H1 (cell line): ENCODE measurements at regions not wholly inside any gene's neighbourhood (a gene's known extent, or its start where the extent isn't known, plus 50 kb on each side); places are given as distances from the start of the nearest gene placed in this dataset.

Experiments
- CTCF ChIA-PET: fragments of 300-600 bp; sonication (Branson Sonifier 250); formaldehyde crosslinking; loops from one replicate; lab custom pipeline; 2021; ENCODE audit not compliant: partially characterized antibody; lab: Charles Lee
- POLR2A ChIA-PET: fragments of 300-600 bp; sonication (Branson Sonifier 250); formaldehyde crosslinking; loops from one replicate; lab custom pipeline; 2021; ENCODE audit warnings: inconsistent platforms; ENCODE audit not compliant: partially characterized antibody; lab: Charles Lee
- DNase-seq, 2 experiments: peaks; one replicate each; pipeline versions ENCODE4 v3.0.0 to v3.0.0-alpha.2; 2010 to 2022; ENCODE audit warnings: low spot score in 2 of 2, low read depth in 1 of 2, mixed read lengths in 1 of 2
- FAIRE-seq: peaks from 2 replicates; lab custom pipeline; 2011; peaks lifted over from hg19 to GRCh38; lab: Jason Lieb, UNC
- H2AFZ ChIP-seq: 2 replicates; pipeline ENCODE4 v1.8.1; 2012; ENCODE audit warnings: low read length, inconsistent platforms
- H2AK5ac ChIP-seq: 2 replicates; pipeline ENCODE4 v1.6.1; 2013; ENCODE audit warnings: low read depth, low read length
- H2BK120ac ChIP-seq: replicated peaks from 2 replicates; pipeline ENCODE3; 2013; ENCODE audit warnings: low read depth, low read length, inconsistent platforms
- H2BK12ac ChIP-seq: 2 replicates; pipeline ENCODE4 v1.6.1; 2013; ENCODE audit warnings: low read depth, low read length
- H2BK15ac ChIP-seq: 2 replicates; pipeline ENCODE4 v1.6.1; 2013; ENCODE audit warnings: low read length
- H2BK20ac ChIP-seq: 2 replicates; pipeline ENCODE4 v1.6.1; 2013; ENCODE audit warnings: low read length
- H2BK5ac ChIP-seq: 2 replicates; pipeline ENCODE4 v1.6.1; 2013; ENCODE audit warnings: low read depth, low read length
- H3K14ac ChIP-seq: 2 replicates; pipeline ENCODE4 v1.6.1; 2013; ENCODE audit warnings: inconsistent platforms; ENCODE audit not compliant: insufficient read length
- H3K18ac ChIP-seq: 2 replicates; pipeline ENCODE4 v1.6.1; 2013; ENCODE audit warnings: low read length; ENCODE audit errors: extremely low read depth
- H3K23ac ChIP-seq: 2 replicates; pipeline ENCODE4 v1.6.1; 2013; ENCODE audit warnings: inconsistent platforms; ENCODE audit not compliant: insufficient read length
- H3K23me2 ChIP-seq: 2 replicates; pipeline ENCODE4 v1.6.1; 2013; ENCODE audit warnings: low read depth, low read length
- H3K27ac ChIP-seq: 2 replicates; pipeline ENCODE4 v1.6.1; 2011; ENCODE audit warnings: low read depth, low read length, inconsistent platforms
- H3K27me3 ChIP-seq, 4 experiments: replicated peaks in 1 of 4; 1 replicate in 1 of 4; 2 replicates in 3 of 4; pipeline versions ENCODE4 v1.6.1 to v1.8.1; 2011 to 2013; ENCODE audit warnings: low read length in 3 of 4, mild to moderate bottlenecking in 3 of 4, inconsistent platforms in 2 of 4, mixed read lengths in 2 of 4, moderate library complexity in 1 of 4; ENCODE audit not compliant: control insufficient read depth in 3 of 4, insufficient read depth in 3 of 4; ENCODE audit errors: extremely low read depth in 1 of 4
- H3K36me3 ChIP-seq, 4 experiments: 2 replicates each; pipeline versions ENCODE4 v1.6.1 to v1.8.1; 2011 to 2013; ENCODE audit warnings: mild to moderate bottlenecking in 4 of 4, low read length in 3 of 4, moderate library complexity in 2 of 4, control low read depth in 1 of 4, inconsistent platforms in 1 of 4; ENCODE audit not compliant: insufficient read depth in 4 of 4, control insufficient read depth in 2 of 4
- H3K4ac ChIP-seq: replicated peaks from 2 replicates; pipeline ENCODE3; 2013; ENCODE audit warnings: low read length, low read depth, mixed read lengths, inconsistent platforms; ENCODE audit not compliant: insufficient read length
- H3K4me1 ChIP-seq, 4 experiments: replicated peaks in 1 of 4; 1 replicate in 1 of 4; 2 replicates in 3 of 4; pipeline versions ENCODE4 v1.6.1 to v1.8.1; 2011 to 2013; ENCODE audit warnings: low read length in 3 of 4, inconsistent platforms in 2 of 4, mixed read lengths in 1 of 4; ENCODE audit not compliant: insufficient read depth in 4 of 4, control insufficient read depth in 3 of 4
- H3K4me2 ChIP-seq, 2 experiments: 2 replicates each; pipeline versions ENCODE4 v1.6.1 to v1.8.1; 2011 to 2013; ENCODE audit warnings: low read depth in 2 of 2, low read length in 2 of 2, control low read depth in 1 of 2, inconsistent platforms in 1 of 2, mild to moderate bottlenecking in 1 of 2; ENCODE audit not compliant: insufficient read depth in 1 of 2
- H3K4me3 ChIP-seq, 4 experiments: fragments of 200-600, 300-600 bp in 1 of 4; sonication (generic), shearing (Covaris generic), sonication (Bioruptor Twin) in 1 of 4; 2 replicates each; pipeline versions ENCODE4 v1.5.1 to v1.8.1; 2011 to 2016; ENCODE audit warnings: low read length in 4 of 4, low read depth in 3 of 4, control low read depth in 2 of 4, inconsistent platforms in 2 of 4, mild to moderate bottlenecking in 2 of 4, mixed read lengths in 1 of 4, moderate library complexity in 1 of 4; ENCODE audit not compliant: insufficient read depth in 2 of 4; ENCODE audit errors: extremely low read depth in 1 of 4
- H3K56ac ChIP-seq: replicated peaks from 2 replicates; pipeline ENCODE3; 2013; ENCODE audit warnings: low read depth, mild to moderate bottlenecking, mixed read lengths, low read length, inconsistent platforms; ENCODE audit not compliant: insufficient read length
- H3K79me1 ChIP-seq: 2 replicates; pipeline ENCODE4 v1.6.1; 2013; ENCODE audit warnings: low read depth, low read length, control low read depth
- H3K79me2 ChIP-seq, 2 experiments: 2 replicates each; pipeline versions ENCODE4 v1.6.1 to v1.8.1; 2012 to 2013; ENCODE audit warnings: low read length in 2 of 2, mild to moderate bottlenecking in 2 of 2, inconsistent platforms in 1 of 2; ENCODE audit not compliant: insufficient read depth in 2 of 2, control insufficient read depth in 1 of 2
- H3K9ac ChIP-seq, 4 experiments: replicated peaks in 1 of 4; 1 replicate in 1 of 4; 2 replicates in 3 of 4; pipeline versions ENCODE4 v1.6.1 to v1.8.1; 2011 to 2013; ENCODE audit warnings: low read depth in 3 of 4, low read length in 3 of 4, control low read depth in 2 of 4, mild to moderate bottlenecking in 2 of 4, moderate library complexity in 2 of 4, inconsistent platforms in 1 of 4; ENCODE audit errors: extremely low read depth in 1 of 4
- H3K9me3 ChIP-seq, 2 experiments: 2 replicates each; pipeline versions ENCODE4 v1.6.1 to v1.8.1; 2012 to 2013; ENCODE audit warnings: mild to moderate bottlenecking in 2 of 2, moderate library complexity in 2 of 2, control low read depth in 1 of 2, inconsistent platforms in 1 of 2, low read depth in 1 of 2, low read length in 1 of 2, mixed read lengths in 1 of 2; ENCODE audit not compliant: insufficient read depth in 2 of 2
- H4K20me1 ChIP-seq, 2 experiments: replicated peaks in 1 of 2; 2 replicates each; pipeline versions ENCODE3 to v1.8.1; 2011 to 2013; ENCODE audit warnings: inconsistent platforms in 2 of 2, low read length in 2 of 2, mild to moderate bottlenecking in 1 of 2; ENCODE audit not compliant: insufficient read depth in 2 of 2, control insufficient read depth in 1 of 2
- H4K5ac ChIP-seq: 2 replicates; pipeline ENCODE4 v1.6.1; 2013; ENCODE audit warnings: low read length, low read depth, mixed read lengths, inconsistent platforms; ENCODE audit not compliant: insufficient read length
- H4K8ac ChIP-seq: 2 replicates; pipeline ENCODE4 v1.8.0; 2013; ENCODE audit warnings: mild to moderate bottlenecking, moderate library complexity, low read length, inconsistent platforms; ENCODE audit not compliant: insufficient read depth; ENCODE audit errors: extremely low read depth
- H4K91ac ChIP-seq: replicated peaks from 2 replicates; pipeline ENCODE3; 2013; ENCODE audit warnings: low read length, mixed read lengths, inconsistent platforms; ENCODE audit not compliant: insufficient read length
- CBX8 ChIP-seq: fragments of 300-800, 300-1000 bp; sonication (generic); IDR thresholded peaks from 2 replicates; pipeline ENCODE4 v1.7.1; 2016; ENCODE audit warnings: low read depth, low read length, borderline replicate concordance
- CEBPB ChIP-seq: IDR thresholded peaks from 2 replicates; pipeline ENCODE4 v1.6.1; 2012; ENCODE audit warnings: low read depth, low read length
- CREB1 ChIP-seq: IDR thresholded peaks from 2 replicates; pipeline ENCODE4 v1.6.1; 2012; ENCODE audit warnings: inconsistent platforms
- KDM1A ChIP-seq: fragments of 200-600, 300-600 bp; sonication (generic); IDR thresholded peaks from 2 replicates; pipeline ENCODE4 v1.7.1; 2016; ENCODE audit warnings: mild to moderate bottlenecking, low read length, borderline replicate concordance
- RFX5 ChIP-seq: IDR thresholded peaks from 2 replicates; pipeline ENCODE4 v1.6.1; 2011; ENCODE audit warnings: low read depth, low read length, improper control_type of control experiment, borderline replicate concordance
- RNF2 ChIP-seq: fragments of 200-900, 300-1000 bp; sonication (generic); IDR thresholded peaks from 2 replicates; pipeline ENCODE4 v1.7.1; 2016; ENCODE audit warnings: borderline replicate concordance, low read depth, mild to moderate bottlenecking, antibody characterized with exemption, low read length; ENCODE audit not compliant: poor library complexity, severe bottlenecking; ENCODE audit errors: missing control alignments
- SIX5 ChIP-seq: IDR thresholded peaks from 2 replicates; pipeline ENCODE4 v1.6.1; 2011; ENCODE audit warnings: mild to moderate bottlenecking, low read depth, low read length
- WGBS, 2 experiments: shearing (Covaris generic) in 1 of 2; methylation state at CpG; one replicate each; pipeline versions ENCODE4 v1.1.6 to v1.1.7; 2013 to 2015; ENCODE audit warnings: low lambda C conversion rate in 2 of 2, mixed read lengths in 2 of 2, inconsistent platforms in 1 of 2, low coverage in 1 of 2, missing lambda C conversion rate in 1 of 2; ENCODE audit not compliant: insufficient replicate concordance in 2 of 2, insufficient coverage in 1 of 2, insufficient read length in 1 of 2; ENCODE audit errors: extremely low coverage in 1 of 2, missing lambda C conversion rate in 1 of 2; 5-methylcytosine and 5-hydroxymethylcytosine counted together

DNA sequence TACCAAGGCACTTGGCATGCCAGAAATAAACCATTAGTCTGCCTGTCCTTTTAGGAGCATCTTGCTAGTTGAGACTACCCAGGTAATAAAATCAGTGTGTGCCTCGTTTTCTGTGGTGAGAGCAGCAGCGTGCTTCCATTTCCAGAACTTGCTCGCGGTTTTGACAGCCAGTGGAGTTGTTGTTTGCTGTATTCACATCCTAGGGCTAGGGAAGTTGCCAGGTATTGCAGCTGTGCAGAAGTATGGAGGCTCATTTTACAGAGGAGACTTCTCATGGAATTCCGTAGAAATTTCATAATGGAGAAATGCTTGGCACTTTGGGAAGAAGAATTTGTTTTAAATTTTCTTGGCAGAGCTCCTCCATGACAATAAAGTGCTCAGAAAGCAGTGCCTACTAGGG, 1355.1 kb upstream of the ZEB2 start:
- Histone ChIP-seq H2BK15ac (no peak overlapping the region), H3K27me3 (no peaks in the 10 kb centered on the region), H2AK5ac (no peak overlapping the region), H3K56ac (no peak overlapping the region), H3K23me2 (no peaks in the 10 kb centered on the region), H3K36me3 (no peaks in the 10 kb centered on the region), H3K18ac (no peak overlapping the region), H3K9ac (no peak overlapping the region), H3K27ac (no peak overlapping the region), H2BK12ac (no peak overlapping the region), H2BK20ac (no peak overlapping the region), H4K91ac (no peak overlapping the region), H4K20me1 (no peaks in the 10 kb centered on the region), H3K9me3 (no peaks in the 10 kb centered on the region; a peak in 1 of 4 replicates), H3K4ac (no peak overlapping the region), H2BK120ac (no peak overlapping the region), H3K4me2 (no peak overlapping the region), H3K4me1 (no peaks in the 10 kb centered on the region), H3K14ac (no peak overlapping the region), H2BK5ac (no peak overlapping the region), H4K8ac (no peak overlapping the region), H2AFZ (no peak overlapping the region), H4K5ac (no peak overlapping the region), H3K4me3 (no peak overlapping the region), H3K79me2 (no peaks in the 10 kb centered on the region), H3K79me1 (no peaks in the 10 kb centered on the region), H3K23ac (no peak overlapping the region)
- no peak for DNase-seq
- WGBS, 2 experiments = 87% methylated on average over 5 of the region's 5 CpGs; no CpG with 5 or more reads in 1 of the 2 experiments
- FAIRE-seq = no peak
- CTCF ChIA-PET = interaction anchor here (0.6 kb wide), 1 partner anchor 195 kb away, joined by 3 read pairs; no protein-coding TSS in a partner anchor
- POLR2A ChIA-PET = no interaction called here
- TF ChIP-seq CBX8 = no peak
- TF ChIP-seq CEBPB = no peak
- no peak for TF ChIP-seq RNF2
- TF ChIP-seq SIX5 = no peak
- TF ChIP-seq CREB1 = no peak
- TF ChIP-seq KDM1A = no peak
- TF ChIP-seq RFX5 = no peak
